ENCODE measurements at regions not wholly inside any gene's neighbourhood (a gene's known extent, or its start where the extent isn't known, plus 50 kb on each side); places are given as distances from the start of the nearest gene placed in this dataset.

GRCh38 chr4:154041640-154042039 is 252.8 kb upstream of the SFRP2 start:
- no peak for DNase-seq (ENCODE audit: low read depth in 6 of 9, low spot score in 9 of 9)
- Histone ChIP-seq H3K27ac (ENCODE audit: low read depth in 1 of 2, low read length in 1 of 2) (no peak overlapping the region), H3K4me1 (ENCODE audit: control insufficient read depth in 2 of 2, insufficient read depth in 2 of 2, low read length in 2 of 2) (no peaks in the 10 kb centered on the region), H3K27me3 (ENCODE audit: control insufficient read depth in 2 of 2, insufficient read depth in 1 of 2, low read length in 1 of 2) (no peaks in the 10 kb centered on the region), H3K4me3 (ENCODE audit: low read length in 2 of 2) (no peak overlapping the region), H3K9me3 (ENCODE audit: control insufficient read depth in 2 of 2, insufficient read depth in 1 of 2, low read length in 1 of 2) (no peaks in the 10 kb centered on the region), H3K36me3 (ENCODE audit: control insufficient read depth in 2 of 2, insufficient read depth in 2 of 2, low read length in 1 of 2) (no peaks in the 10 kb centered on the region)
- WGBS = 89% methylated on average over 5 of the region's 5 CpGs

- Histone ChIP-seq H3K9me3 (ENCODE audit: control insufficient read depth in 2 of 2, insufficient read depth in 1 of 2, low read length in 1 of 2) (no peaks in the 10 kb centered on the region), H3K27ac (ENCODE audit: low read depth in 1 of 2, low read length in 1 of 2) (no peak overlapping the region), H3K27me3 (ENCODE audit: control insufficient read depth in 2 of 2, insufficient read depth in 1 of 2, low read length in 1 of 2) (no peaks in the 10 kb centered on the region), H3K4me3 (ENCODE audit: low read length in 2 of 2) (no peak overlapping the region), H3K4me1 (ENCODE audit: control insufficient read depth in 2 of 2, insufficient read depth in 2 of 2, low read length in 2 of 2) (no peaks in the 10 kb centered on the region), H3K36me3 (ENCODE audit: control insufficient read depth in 2 of 2, insufficient read depth in 2 of 2, low read length in 1 of 2) (no peaks in the 10 kb centered on the region)
- WGBS = 89% methylated on average over 4 of the region's 4 CpGs
- DNase-seq (ENCODE audit: low read depth in 6 of 9, low spot score in 9 of 9) = no peak
Observed at GRCh38 chr4:154039435-154040343, 250.8 kb upstream of the SFRP2 start.

GRCh38 chr4:154036856-154037255 is 248.0 kb upstream of the SFRP2 start:
- no peaks in the 10 kb centered on the region for H3K4me1 ChIP-seq (ENCODE audit: control insufficient read depth in 2 of 2, insufficient read depth in 2 of 2, low read length in 2 of 2)
- no peaks in the 10 kb centered on the region for H3K9me3 ChIP-seq (ENCODE audit: control insufficient read depth in 2 of 2, insufficient read depth in 1 of 2, low read length in 1 of 2)
- WGBS = 88% methylated on average over 3 of the region's 3 CpGs
- no peaks in the 10 kb centered on the region for H3K27me3 ChIP-seq (ENCODE audit: control insufficient read depth in 2 of 2, insufficient read depth in 1 of 2, low read length in 1 of 2)
- no peak overlapping the region for H3K4me3 ChIP-seq (ENCODE audit: low read length in 2 of 2)
- no peaks in the 10 kb centered on the region for H3K36me3 ChIP-seq (ENCODE audit: control insufficient read depth in 2 of 2, insufficient read depth in 2 of 2, low read length in 1 of 2)
- no peak for DNase-seq (ENCODE audit: low read depth in 6 of 9, low spot score in 9 of 9)
- H3K27ac ChIP-seq (ENCODE audit: low read depth in 1 of 2, low read length in 1 of 2) = no peak overlapping the region

GRCh38 chr4:154035341-154035740 is 246.5 kb upstream of the SFRP2 start:
- Histone ChIP-seq H3K9me3 (ENCODE audit: control insufficient read depth in 2 of 2, insufficient read depth in 1 of 2, low read length in 1 of 2) (no peaks in the 10 kb centered on the region), H3K27ac (ENCODE audit: low read depth in 1 of 2, low read length in 1 of 2) (no peak overlapping the region), H3K4me3 (ENCODE audit: low read length in 2 of 2) (no peak overlapping the region), H3K4me1 (ENCODE audit: control insufficient read depth in 2 of 2, insufficient read depth in 2 of 2, low read length in 2 of 2) (no peaks in the 10 kb centered on the region), H3K36me3 (ENCODE audit: control insufficient read depth in 2 of 2, insufficient read depth in 2 of 2, low read length in 1 of 2) (no peaks in the 10 kb centered on the region), H3K27me3 (ENCODE audit: control insufficient read depth in 2 of 2, insufficient read depth in 1 of 2, low read length in 1 of 2) (no peaks in the 10 kb centered on the region)
- no peak for DNase-seq (ENCODE audit: low read depth in 6 of 9, low spot score in 9 of 9)
- 90% methylated on average over 1 of the region's 1 CpG for WGBS

- no peaks in the 10 kb centered on the region for H3K9me3 ChIP-seq (ENCODE audit: control insufficient read depth in 2 of 2, insufficient read depth in 1 of 2, low read length in 1 of 2)
- H3K27ac ChIP-seq (ENCODE audit: low read depth in 1 of 2, low read length in 1 of 2) = no peak overlapping the region
- no peak for DNase-seq (ENCODE audit: low read depth in 6 of 9, low spot score in 9 of 9)
- WGBS = 54% methylated on average over 3 of the region's 3 CpGs
- H3K4me3 ChIP-seq (ENCODE audit: low read length in 2 of 2) = no peak overlapping the region
- H3K4me1 ChIP-seq (ENCODE audit: control insufficient read depth in 2 of 2, insufficient read depth in 2 of 2, low read length in 2 of 2) = no peaks in the 10 kb centered on the region
- no peaks in the 10 kb centered on the region for H3K27me3 ChIP-seq (ENCODE audit: control insufficient read depth in 2 of 2, insufficient read depth in 1 of 2, low read length in 1 of 2)
- H3K36me3 ChIP-seq (ENCODE audit: control insufficient read depth in 2 of 2, insufficient read depth in 2 of 2, low read length in 1 of 2) = no peaks in the 10 kb centered on the region
Observed at GRCh38 chr4:154033921-154034320, 245.0 kb upstream of the SFRP2 start.

- 91% methylated on average over 3 of the region's 3 CpGs for WGBS
- no peak for DNase-seq (ENCODE audit: low read depth in 6 of 9, low spot score in 9 of 9)
- H3K27me3 ChIP-seq (ENCODE audit: control insufficient read depth in 2 of 2, insufficient read depth in 1 of 2, low read length in 1 of 2) = no peaks in the 10 kb centered on the region
Observed at GRCh38 chr4:154032914-154033313, 244.0 kb upstream of the SFRP2 start.

GRCh38 chr4:154030746-154031145 is 241.9 kb upstream of the SFRP2 start:
- Histone ChIP-seq H3K9me3 (ENCODE audit: control insufficient read depth in 2 of 2, insufficient read depth in 1 of 2, low read length in 1 of 2) (no peaks in the 10 kb centered on the region), H3K4me3 (ENCODE audit: low read length in 2 of 2) (no peak overlapping the region), H3K27ac (ENCODE audit: low read depth in 1 of 2, low read length in 1 of 2) (no peak overlapping the region), H3K4me1 (ENCODE audit: control insufficient read depth in 2 of 2, insufficient read depth in 2 of 2, low read length in 2 of 2) (no peaks in the 10 kb centered on the region), H3K27me3 (ENCODE audit: control insufficient read depth in 2 of 2, insufficient read depth in 1 of 2, low read length in 1 of 2) (peaks cover 0 to 3% of the 10 kb centered on the region in 2 donors), H3K36me3 (ENCODE audit: control insufficient read depth in 2 of 2, insufficient read depth in 2 of 2, low read length in 1 of 2) (no peaks in the 10 kb centered on the region)
- DNase-seq (ENCODE audit: low read depth in 6 of 9, low spot score in 9 of 9) = no peak
- 41% methylated on average over 2 of the region's 2 CpGs for WGBS

More at GRCh38 chr4:154032914-154033313, 244.0 kb upstream of the SFRP2 start:
- Histone ChIP-seq H3K4me3 (ENCODE audit: low read length in 2 of 2) (no peak overlapping the region), H3K9me3 (ENCODE audit: control insufficient read depth in 2 of 2, insufficient read depth in 1 of 2, low read length in 1 of 2) (no peaks in the 10 kb centered on the region), H3K36me3 (ENCODE audit: control insufficient read depth in 2 of 2, insufficient read depth in 2 of 2, low read length in 1 of 2) (no peaks in the 10 kb centered on the region), H3K27ac (ENCODE audit: low read depth in 1 of 2, low read length in 1 of 2) (no peak overlapping the region), H3K4me1 (ENCODE audit: control insufficient read depth in 2 of 2, insufficient read depth in 2 of 2, low read length in 2 of 2) (no peaks in the 10 kb centered on the region)

- DNase-seq (ENCODE audit: low read depth in 6 of 9, low spot score in 9 of 9) = no peak
- Histone ChIP-seq H3K9me3 (ENCODE audit: control insufficient read depth in 2 of 2, insufficient read depth in 1 of 2, low read length in 1 of 2) (no peaks in the 10 kb centered on the region), H3K4me3 (ENCODE audit: low read length in 2 of 2) (no peak overlapping the region), H3K27me3 (ENCODE audit: control insufficient read depth in 2 of 2, insufficient read depth in 1 of 2, low read length in 1 of 2) (peaks cover 0 to 6% of the 10 kb centered on the region in 2 donors), H3K27ac (ENCODE audit: low read depth in 1 of 2, low read length in 1 of 2) (no peak overlapping the region), H3K36me3 (ENCODE audit: control insufficient read depth in 2 of 2, insufficient read depth in 2 of 2, low read length in 1 of 2) (no peaks in the 10 kb centered on the region), H3K4me1 (ENCODE audit: control insufficient read depth in 2 of 2, insufficient read depth in 2 of 2, low read length in 2 of 2) (no peaks in the 10 kb centered on the region)
- WGBS = 81% methylated on average over 2 of the region's 2 CpGs
Observed at GRCh38 chr4:154030152-154030551, 241.3 kb upstream of the SFRP2 start.

- H3K4me1 ChIP-seq (ENCODE audit: control insufficient read depth in 2 of 2, insufficient read depth in 2 of 2, low read length in 2 of 2) = no peaks in the 10 kb centered on the region
- 88% methylated on average over 2 of the region's 2 CpGs for WGBS
- no peak for DNase-seq (ENCODE audit: low read depth in 6 of 9, low spot score in 9 of 9)
- H3K27me3 ChIP-seq (ENCODE audit: control insufficient read depth in 2 of 2, insufficient read depth in 1 of 2, low read length in 1 of 2) = peaks cover 0 to 6% of the 10 kb centered on the region in 2 donors
- H3K9me3 ChIP-seq (ENCODE audit: control insufficient read depth in 2 of 2, insufficient read depth in 1 of 2, low read length in 1 of 2) = no peaks in the 10 kb centered on the region
- H3K27ac ChIP-seq (ENCODE audit: low read depth in 1 of 2, low read length in 1 of 2) = no peak overlapping the region
- H3K36me3 ChIP-seq (ENCODE audit: control insufficient read depth in 2 of 2, insufficient read depth in 2 of 2, low read length in 1 of 2) = no peaks in the 10 kb centered on the region
- H3K4me3 ChIP-seq (ENCODE audit: low read length in 2 of 2) = no peak overlapping the region
Observed at GRCh38 chr4:154029171-154029570, 240.3 kb upstream of the SFRP2 start.

All from thymus (tissue), 11 donors.